ENCODE measurements at regions not wholly inside any gene's neighbourhood (a gene's known extent, or its start where the extent isn't known, plus 50 kb on each side); places are given as distances from the start of the nearest gene placed in this dataset.

- in situ Hi-C loops (cut with MboI; ENCODE audit: low pct_unique_long_range_greater_than_20kb, low sequenced_read_pairs, unreplicated experiment) = no loop called here
- DNase-seq (ENCODE audit: low spot score) = no peak
- TF ChIP-seq CTCF (IDR thresholded peaks at IDR 0.05; ENCODE audit: extremely low read depth, insufficient read depth, missing control alignments) = no peak
Observed at GRCh38 chr1:218917656-218918055, 256.0 kb upstream of the LYPLAL1 start.

- TF ChIP-seq CTCF (IDR thresholded peaks at IDR 0.05; ENCODE audit: extremely low read depth, insufficient read depth, missing control alignments) = no peak
- no peak for DNase-seq (ENCODE audit: low spot score)
- in situ Hi-C loops (cut with MboI; ENCODE audit: low pct_unique_long_range_greater_than_20kb, low sequenced_read_pairs, unreplicated experiment) = no loop called here
Observed at GRCh38 chr1:218925777-218926176, 247.9 kb upstream of the LYPLAL1 start.

- DNase-seq (ENCODE audit: low spot score) = no peak
- in situ Hi-C loops (cut with MboI; ENCODE audit: low pct_unique_long_range_greater_than_20kb, low sequenced_read_pairs, unreplicated experiment) = no loop called here
- TF ChIP-seq CTCF (IDR thresholded peaks at IDR 0.05; ENCODE audit: extremely low read depth, insufficient read depth, missing control alignments) = no peak
Observed at GRCh38 chr1:218926631-218927030, 247.0 kb upstream of the LYPLAL1 start.

DNA sequence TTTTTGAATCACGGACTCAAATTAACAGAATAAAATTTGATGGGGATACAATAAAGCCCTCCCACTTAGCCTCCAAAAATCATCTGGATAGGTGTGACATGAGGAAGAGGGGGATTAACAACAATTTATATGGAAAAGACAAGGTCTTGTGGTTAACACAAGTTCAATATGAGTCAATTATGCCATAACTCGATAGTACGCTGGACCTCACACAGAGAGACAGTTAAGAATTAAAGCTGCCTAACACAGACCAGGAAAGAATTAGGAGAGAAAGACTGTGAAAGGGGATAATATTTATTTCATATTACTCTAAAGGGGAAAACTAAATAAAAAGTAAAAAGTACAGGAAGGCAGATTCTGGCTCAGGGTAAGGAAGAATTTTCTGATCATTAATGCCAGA lies 243.7 kb upstream of the LYPLAL1 start:
- in situ Hi-C loops (cut with MboI; ENCODE audit: low pct_unique_long_range_greater_than_20kb, low sequenced_read_pairs, unreplicated experiment) = no loop called here
- no peak for TF ChIP-seq CTCF (IDR thresholded peaks at IDR 0.05; ENCODE audit: extremely low read depth, insufficient read depth, missing control alignments)
- DNase-seq (ENCODE audit: low spot score) = no peak

DNA sequence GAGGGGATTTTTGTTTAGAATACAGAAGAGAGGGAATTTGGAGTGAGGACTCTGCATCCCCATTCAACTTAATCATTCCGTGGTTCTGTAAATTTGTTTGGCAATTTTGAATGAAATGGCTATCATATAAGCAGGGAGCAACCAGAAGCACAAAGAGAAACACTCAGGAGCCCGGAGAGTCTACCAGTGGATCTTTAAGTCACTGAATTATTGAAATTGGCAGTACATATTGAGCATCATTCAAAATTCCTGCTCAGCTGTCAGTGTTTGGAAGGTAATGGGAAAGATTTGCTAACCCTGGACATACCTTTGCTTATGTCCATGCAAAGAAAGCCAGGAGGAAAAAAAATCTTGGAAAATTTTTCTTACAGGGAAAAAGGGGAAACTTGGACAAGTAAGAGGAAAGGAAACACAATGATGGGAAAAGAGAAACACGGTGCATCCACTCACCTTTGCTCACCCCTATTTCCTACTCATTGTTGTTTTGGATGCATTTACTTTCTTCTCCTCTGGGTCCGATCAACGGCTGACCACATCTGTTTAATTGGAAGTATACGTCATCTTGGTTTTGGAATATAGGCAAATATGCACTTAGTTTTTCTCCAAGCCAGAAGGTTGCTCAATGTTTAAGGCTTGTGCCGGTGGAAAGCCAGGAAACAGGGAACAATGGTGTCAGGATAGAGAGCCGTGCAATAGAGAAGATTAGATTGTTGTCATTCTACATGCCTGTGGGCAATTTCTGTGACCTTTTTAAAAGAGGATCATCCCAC lies 243.0 kb upstream of the LYPLAL1 start:
- no peak for TF ChIP-seq CTCF (IDR thresholded peaks at IDR 0.05; ENCODE audit: extremely low read depth, insufficient read depth, missing control alignments)
- in situ Hi-C loops (cut with MboI; ENCODE audit: low pct_unique_long_range_greater_than_20kb, low sequenced_read_pairs, unreplicated experiment) = no loop called here
- no peak for DNase-seq (ENCODE audit: low spot score)

DNA sequence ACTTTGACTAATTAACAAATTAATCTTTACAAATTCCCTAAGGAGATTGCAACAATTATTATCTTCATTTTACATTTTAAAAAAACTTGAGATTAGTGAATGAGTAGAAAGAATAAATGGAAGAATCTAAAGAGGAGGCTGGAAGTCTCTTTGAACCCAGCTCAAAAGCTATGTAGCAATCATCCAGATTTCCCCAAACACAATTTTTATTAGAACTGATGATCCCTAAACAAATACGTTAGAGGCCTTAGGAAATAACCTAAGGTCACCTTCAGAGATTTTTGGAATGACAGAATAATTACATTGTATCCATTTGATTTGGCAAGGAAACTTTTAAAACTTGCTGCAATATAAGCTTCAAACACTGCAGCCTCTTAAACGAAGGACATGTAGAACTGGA lies 242.4 kb upstream of the LYPLAL1 start:
- in situ Hi-C loops (cut with MboI; ENCODE audit: low pct_unique_long_range_greater_than_20kb, low sequenced_read_pairs, unreplicated experiment) = no loop called here
- no peak for TF ChIP-seq CTCF (IDR thresholded peaks at IDR 0.05; ENCODE audit: extremely low read depth, insufficient read depth, missing control alignments)
- DNase-seq (ENCODE audit: low spot score) = no peak
